ENCODE measurements at regions not wholly inside any gene's neighbourhood (a gene's known extent, or its start where the extent isn't known, plus 50 kb on each side); places are given as distances from the start of the nearest gene placed in this dataset.

DNA sequence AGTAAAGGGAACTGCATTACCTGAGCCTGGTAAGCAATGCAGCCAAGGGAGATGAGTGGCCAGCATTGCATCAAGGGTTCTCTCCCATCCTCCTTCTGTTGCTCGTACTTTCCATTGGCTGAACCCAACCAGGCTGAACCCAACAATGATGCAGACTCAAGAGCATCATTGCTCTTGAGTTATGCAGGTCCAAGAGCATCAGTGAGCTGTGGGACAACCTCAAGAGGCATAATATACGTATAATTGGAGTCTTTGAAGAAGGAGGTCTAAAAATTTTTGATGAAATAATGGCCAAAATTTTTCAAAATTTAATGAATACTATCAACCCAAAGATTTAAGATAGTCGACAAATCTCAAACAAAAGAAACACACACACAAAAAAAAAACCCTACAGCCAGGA lies 213.0 kb downstream of the RNF152 start:
- H3K4me3 ChIP-seq = no peak overlapping the region
- TF ChIP-seq, protein P1, sequence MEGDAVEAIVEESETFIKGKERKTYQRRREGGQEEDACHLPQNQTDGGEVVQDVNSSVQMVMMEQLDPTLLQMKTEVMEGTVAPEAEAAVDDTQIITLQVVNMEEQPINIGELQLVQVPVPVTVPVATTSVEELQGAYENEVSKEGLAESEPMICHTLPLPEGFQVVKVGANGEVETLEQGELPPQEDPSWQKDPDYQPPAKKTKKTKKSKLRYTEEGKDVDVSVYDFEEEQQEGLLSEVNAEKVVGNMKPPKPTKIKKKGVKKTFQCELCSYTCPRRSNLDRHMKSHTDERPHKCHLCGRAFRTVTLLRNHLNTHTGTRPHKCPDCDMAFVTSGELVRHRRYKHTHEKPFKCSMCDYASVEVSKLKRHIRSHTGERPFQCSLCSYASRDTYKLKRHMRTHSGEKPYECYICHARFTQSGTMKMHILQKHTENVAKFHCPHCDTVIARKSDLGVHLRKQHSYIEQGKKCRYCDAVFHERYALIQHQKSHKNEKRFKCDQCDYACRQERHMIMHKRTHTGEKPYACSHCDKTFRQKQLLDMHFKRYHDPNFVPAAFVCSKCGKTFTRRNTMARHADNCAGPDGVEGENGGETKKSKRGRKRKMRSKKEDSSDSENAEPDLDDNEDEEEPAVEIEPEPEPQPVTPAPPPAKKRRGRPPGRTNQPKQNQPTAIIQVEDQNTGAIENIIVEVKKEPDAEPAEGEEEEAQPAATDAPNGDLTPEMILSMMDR (IDR thresholded peaks at IDR 0.05) = no peak
- H3K27ac ChIP-seq = no peak overlapping the region
- no peak for DNase-seq (ENCODE audit: low spot score)

DNA sequence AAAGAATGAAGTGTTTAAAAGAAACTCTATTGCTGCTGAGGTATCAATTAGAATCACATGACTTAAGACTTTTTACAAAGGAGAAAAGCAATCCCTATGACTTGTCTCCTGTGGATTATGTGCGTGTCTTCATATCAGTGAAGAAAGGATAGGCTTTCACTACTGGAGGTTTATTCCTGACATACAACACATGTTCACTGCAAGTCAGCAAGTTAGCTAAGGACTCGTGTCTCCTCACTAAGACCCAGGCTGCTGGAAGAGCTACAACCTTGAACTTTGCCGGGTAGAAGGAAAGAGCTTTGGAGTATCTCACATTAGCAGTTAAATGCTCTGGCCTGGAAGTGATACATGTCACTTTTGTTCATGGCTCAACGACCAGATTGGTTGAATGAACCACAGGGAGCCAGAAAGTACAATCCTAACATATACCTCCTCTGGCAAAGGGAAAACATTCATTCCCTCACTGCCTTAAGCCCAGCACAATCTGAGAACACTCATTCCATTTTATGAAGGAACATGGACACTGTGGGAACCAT lies 215.3 kb downstream of the RNF152 start:
- H3K27ac ChIP-seq = no peak overlapping the region
- no peak for DNase-seq (ENCODE audit: low spot score)
- TF ChIP-seq, protein P1 (IDR thresholded peaks at IDR 0.05) = no peak
- H3K4me3 ChIP-seq = no peak overlapping the region

DNA sequence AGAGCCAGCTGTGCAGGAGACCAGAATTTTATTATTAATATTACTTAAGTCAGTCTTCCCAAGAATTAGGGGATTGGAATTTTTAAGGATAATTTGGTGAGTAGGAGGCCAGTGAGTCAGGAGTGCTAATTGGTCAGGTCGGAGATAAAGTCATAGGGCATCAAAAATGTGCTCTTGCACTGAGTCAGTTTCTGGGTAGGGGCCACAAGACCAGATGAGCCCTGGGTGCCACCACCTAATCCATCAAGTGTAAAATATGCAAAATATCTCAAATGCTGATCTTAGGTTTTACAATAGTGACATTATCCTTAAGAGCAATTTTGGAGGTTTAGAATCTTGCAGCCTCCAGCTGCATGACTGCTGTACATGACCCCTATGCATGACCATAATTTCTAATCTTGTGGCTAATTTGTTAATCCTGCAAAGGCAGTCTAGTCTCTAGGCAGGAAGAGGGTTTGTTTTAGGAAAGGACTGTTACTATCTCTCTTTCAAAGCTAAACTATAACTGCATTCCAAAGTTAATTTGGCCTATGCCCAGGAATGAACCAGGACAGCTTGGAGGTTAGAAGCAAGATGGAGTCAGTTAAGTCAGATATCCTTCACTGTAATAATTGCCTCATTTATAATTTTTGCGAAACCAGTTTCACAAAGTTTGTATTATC lies 215.9 kb downstream of the RNF152 start:
- Histone ChIP-seq H3K27ac (no peak overlapping the region), H3K4me3 (no peak overlapping the region)
- DNase-seq (ENCODE audit: low spot score) = no peak
- TF ChIP-seq, protein P1 (IDR thresholded peaks at IDR 0.05) = no peak

DNA sequence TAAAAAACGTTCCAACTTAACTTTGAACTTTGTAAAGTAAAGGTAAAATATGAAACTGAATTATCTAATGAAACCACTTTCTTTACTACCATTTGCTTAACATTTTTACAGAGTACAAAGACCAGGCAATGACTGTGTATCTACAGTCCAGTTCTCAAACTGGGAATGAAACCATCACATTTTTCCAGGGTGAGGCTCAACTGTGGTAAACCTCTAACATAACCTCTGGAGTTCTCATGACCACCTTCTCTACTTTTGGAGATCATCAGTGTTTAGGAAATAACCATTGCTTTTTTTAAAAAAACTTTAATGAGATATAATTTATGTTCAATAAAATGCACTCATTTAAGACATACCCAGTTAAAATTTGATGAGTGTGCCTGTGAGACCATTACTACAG lies 223.5 kb downstream of the RNF152 start:
- Histone ChIP-seq H3K27ac (no peak overlapping the region), H3K4me3 (no peak overlapping the region)
- no peak for DNase-seq (ENCODE audit: low spot score)
- TF ChIP-seq, protein P1 (IDR thresholded peaks at IDR 0.05) = no peak

DNA sequence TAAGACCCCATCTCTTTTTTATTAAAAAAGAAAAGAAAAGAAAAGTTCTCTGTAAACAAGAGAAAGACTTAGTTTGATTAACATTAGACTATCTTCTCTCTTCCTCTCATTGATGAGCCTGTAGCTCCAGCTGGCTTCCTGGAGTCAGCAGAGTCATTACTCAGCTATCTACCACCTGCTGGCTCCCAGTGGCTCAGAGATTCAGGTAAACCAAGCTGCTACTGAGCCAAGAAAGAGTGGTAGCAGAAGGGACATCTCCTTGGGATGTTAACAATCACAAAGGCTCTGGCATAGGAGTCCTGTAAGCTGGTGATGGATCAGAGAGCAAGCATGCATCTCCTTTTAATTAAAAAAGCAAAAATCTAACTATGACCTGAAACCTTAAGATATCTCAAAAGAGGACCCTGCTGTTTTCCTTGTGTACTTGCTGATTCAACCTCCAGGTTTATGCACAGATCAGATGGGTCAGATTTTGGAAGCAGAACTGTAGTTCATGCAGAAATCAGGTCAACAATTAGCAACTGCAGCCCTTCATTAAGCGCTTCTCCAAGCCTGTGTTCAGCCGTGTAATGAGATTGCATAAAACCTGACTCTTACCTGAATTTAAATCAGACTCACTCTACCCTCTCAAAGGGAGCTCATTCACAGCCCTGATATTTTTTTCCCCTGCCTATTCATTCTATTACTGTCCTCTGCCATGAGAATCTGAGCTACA lies 225.8 kb downstream of the RNF152 start:
- TF ChIP-seq, protein P1 (IDR thresholded peaks at IDR 0.05) = no peak
- Histone ChIP-seq H3K4me3 (no peak overlapping the region), H3K27ac (no peak overlapping the region)
- DNase-seq (ENCODE audit: low spot score) = no peak

DNA sequence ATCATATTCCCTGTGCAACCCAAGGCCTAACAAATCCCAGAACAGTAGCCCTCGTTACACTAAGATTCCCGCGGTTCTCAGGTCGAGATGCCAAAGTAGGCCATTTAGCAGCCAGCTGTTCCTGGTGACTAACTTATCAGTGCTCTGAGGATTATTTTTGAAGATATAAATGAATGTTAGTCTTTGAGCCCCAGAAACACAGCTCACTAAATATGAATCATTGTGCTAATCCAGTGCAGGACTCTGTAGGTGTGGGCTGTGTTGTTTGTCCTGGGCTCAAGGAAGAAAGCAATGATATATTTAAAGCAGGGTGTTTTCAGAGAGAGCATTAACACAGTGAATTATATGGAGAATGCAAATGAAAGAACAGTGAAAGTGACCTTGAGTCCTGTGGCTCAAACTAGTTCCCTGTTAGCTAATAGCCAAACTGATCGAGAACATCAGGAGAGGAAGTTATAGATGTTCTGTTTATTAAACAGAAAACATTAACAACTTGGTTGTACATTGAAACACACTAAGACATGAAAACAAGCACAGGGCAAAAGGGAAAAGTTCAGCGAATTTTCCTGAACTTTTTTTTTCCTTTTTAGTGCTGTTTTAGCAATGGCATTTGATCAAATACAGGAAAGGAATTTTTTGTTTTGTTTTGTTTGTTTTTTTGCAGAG lies 228.3 kb downstream of the RNF152 start:
- TF ChIP-seq, protein P1 (IDR thresholded peaks at IDR 0.05) = no peak
- H3K27ac ChIP-seq = no peak overlapping the region
- H3K4me3 ChIP-seq = no peak overlapping the region
- no peak for DNase-seq (ENCODE audit: low spot score)

Data from coronary artery (tissue), 2 donors.